HG03135 (cell line): ENCODE measurements at regions not wholly inside any gene's neighbourhood (a gene's known extent, or its start where the extent isn't known, plus 50 kb on each side); places are given as distances from the start of the nearest gene placed in this dataset.

Experiments
- ATAC-seq: cut with Tn5 transposase; IDR thresholded peaks from one replicate; pipeline ENCODE4 v1.9.1; 2021; ENCODE audit warnings: mild to moderate bottlenecking, moderate library complexity; ENCODE audit not compliant: unreplicated experiment

DNA sequence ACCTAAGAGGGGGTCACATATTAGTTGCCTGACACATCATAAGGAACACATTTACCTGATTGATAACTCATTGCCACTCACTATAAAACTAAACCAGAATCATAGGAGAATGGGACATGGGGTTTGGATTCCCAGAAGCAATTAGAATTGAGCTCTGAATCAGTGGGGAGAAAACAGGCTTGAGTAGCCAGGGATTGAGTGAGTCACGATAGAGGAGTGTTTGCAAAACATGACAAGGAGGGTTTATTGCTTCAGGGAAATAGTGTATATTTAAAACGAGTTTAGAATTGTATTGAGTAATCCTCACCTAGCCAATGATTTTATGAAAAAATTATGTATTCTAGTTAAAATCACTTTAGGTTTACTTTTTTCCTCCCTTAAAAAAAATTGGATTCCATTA is 101.1 kb upstream of the THRB start:
- ATAC-seq = no peak

- ATAC-seq = no peak
Measured at GRCh38 chr3:24596626-24597025, 102.0 kb upstream of the THRB start.

DNA sequence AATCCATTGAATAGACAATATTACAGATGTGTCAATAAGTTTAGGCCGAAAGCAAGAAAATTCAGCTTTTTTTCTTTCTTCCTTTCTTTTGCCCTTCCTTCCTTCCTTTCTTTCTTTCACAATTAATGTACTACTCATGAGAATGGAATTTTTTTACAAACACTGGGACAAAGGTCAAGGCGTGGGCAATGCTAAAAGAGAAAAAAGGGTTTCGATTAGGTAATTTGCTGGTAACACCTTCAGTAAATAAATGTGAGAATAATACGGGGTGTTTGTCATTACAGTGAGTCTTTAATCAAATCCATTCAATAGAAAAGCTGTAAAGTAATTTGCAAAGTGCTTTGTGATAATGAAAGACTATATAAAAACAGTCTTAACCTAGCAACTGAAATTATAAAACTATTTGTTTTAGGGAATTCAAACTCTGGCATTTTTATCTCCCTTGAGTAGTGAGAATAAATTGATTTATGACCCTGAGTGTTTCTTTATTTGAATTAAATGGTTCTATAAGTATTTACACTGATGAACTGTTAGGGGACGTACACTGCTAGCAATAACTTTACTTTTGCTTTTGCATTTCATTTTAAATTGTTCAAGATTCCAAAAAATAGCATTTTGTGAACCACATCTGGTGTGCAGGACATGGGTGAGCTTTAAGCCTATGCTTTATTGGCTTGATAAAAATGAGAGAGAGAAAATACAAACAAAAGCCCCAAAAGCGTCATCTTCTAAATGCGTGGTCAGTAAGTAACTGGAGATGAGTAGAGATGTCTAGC is 104.2 kb upstream of the THRB start:
- no peak for ATAC-seq

- no peak for ATAC-seq
Measured at GRCh38 chr3:24601066-24601939, 106.7 kb upstream of the THRB start.

GRCh38 chr3:24604215-24604614 is 109.6 kb upstream of the THRB start:
- ATAC-seq = no peak

GRCh38 chr3:24605511-24606028 is 110.9 kb upstream of the THRB start:
- no peak for ATAC-seq

DNA sequence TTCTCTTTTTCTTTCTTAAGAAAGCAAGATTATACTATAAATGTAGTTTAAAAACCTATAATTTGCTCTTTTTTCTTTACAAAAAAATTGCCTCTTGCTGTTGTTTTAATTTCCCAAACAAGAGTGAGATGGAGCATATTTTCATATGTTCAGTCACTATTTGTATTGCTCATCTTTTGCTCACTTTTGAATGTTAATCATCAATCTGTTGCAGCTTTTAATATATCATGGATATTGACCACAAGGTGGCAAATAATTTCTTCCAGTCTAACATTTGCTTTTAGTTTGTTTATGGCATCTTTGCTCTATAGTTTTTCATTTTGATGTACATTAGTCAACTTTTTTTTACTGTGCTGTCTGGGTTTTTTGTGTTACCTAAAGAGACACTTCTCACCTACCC is 112.6 kb upstream of the THRB start:
- ATAC-seq = no peak

DNA sequence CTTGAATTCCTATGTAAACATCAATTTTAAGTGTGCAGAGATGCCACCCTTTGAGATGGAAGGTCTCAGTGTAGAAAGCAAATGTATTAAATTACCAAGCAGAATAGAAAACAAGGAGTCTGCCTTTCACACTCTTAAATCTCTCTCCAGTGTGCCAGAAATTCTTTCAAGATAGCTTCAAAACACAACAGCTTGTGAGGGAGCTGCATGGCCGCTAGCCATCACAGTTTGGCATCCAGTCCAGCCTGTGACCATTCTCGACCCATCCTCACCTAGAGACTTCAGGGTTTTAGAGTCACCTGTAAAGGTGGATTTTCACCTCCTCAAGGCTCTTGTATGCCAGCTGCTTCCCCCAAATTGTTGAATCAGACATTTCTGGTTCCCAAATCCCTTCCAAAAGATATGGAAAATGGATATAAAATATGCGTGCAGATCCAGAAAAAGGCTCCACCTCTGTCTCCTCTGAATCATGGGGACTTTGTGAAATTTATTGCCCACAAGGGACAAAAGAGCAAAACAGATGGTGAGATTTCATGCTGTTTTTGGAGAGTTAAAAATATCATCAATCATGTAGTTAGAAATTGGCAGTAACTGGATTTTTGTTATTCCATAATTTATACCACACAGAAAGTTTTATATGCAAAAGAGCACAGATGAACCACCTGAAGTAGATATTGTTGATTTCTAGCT is 114.2 kb upstream of the THRB start:
- ATAC-seq = no peak

GRCh38 chr3:24614359-24614758 is 119.7 kb upstream of the THRB start:
- ATAC-seq = no peak

GRCh38 chr3:24615177-24615576 is 120.5 kb upstream of the THRB start:
- ATAC-seq = no peak

DNA sequence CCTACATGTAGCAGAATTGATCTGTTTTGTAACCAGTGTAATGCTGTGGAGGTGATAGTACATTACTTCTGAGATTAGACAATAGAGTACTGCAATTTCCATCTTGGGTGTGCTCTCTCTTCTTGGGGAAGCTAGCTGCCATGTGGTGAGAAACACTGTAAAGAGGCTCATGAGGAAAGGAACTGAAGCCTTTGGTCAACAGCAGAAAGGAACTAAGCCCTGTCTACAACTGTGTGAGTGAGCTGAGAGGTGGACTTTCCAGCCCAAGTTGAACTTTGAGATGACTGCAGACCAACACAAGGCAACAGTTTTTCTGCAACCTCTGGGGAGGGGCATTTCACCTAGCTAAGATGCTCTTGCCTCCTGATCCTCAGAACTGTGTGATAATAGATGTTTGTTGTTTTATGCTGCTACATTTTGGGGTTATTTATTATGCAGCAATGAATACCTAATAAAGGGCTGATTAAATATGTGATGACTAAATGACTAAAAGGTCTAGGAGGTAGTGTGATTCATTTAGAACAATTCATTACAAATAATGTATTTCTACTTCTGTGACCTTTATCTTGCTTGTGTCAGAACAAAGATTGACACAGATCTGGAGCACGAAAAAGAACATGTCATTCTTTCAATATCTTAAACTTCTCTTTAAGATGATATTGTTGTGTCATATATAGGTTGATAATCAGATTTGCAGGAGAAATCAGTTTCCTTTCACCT is 121.6 kb upstream of the THRB start:
- ATAC-seq = no peak

GRCh38 chr3:24622138-24622537 is 127.5 kb upstream of the THRB start:
- no peak for ATAC-seq

DNA sequence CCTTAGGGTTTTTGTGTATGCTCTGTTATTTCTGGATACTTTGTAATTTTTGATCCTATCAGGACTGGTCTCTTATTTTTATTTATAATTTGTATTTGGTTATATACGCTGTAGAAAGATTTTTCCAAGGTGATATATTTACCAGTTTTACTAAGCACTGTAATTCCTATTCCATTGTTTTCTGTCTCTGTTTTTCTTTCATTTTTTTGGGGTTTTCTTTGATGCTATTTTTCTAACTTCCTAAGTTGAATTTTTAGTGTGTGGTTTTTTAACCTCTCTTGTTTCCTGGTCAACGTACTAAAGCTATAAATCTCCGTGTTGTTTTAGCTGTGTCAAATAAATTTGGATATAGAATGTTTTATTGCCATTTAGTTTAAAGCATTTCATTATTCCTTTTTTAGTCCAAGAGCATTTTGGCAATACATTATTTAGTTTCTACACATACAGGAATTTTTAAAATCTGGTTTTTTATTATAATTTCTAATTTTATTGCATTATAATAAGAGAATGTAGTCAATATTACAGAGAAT is 128.1 kb upstream of the THRB start:
- no peak for ATAC-seq

DNA sequence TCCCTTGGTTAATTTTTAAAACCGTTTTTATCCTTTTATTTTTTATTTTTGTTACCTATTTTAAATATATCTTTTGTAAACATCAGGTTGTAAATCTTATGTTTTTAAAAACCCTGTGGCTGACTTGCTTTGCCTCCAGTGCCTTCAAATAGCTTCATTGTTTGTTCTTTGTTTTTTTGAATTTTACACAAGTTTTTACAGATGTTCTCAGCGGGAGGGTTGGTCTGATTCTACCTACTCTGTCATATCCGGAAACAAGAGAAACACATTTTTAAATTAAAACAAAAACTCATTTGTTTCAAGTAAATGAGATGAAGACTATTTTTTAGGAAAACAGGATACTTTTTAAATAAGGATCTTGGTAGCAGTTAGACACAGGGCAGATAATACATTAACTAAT is 129.0 kb upstream of the THRB start:
- no peak for ATAC-seq

- no peak for ATAC-seq
Measured at GRCh38 chr3:24624938-24625681, 130.5 kb upstream of the THRB start.

DNA sequence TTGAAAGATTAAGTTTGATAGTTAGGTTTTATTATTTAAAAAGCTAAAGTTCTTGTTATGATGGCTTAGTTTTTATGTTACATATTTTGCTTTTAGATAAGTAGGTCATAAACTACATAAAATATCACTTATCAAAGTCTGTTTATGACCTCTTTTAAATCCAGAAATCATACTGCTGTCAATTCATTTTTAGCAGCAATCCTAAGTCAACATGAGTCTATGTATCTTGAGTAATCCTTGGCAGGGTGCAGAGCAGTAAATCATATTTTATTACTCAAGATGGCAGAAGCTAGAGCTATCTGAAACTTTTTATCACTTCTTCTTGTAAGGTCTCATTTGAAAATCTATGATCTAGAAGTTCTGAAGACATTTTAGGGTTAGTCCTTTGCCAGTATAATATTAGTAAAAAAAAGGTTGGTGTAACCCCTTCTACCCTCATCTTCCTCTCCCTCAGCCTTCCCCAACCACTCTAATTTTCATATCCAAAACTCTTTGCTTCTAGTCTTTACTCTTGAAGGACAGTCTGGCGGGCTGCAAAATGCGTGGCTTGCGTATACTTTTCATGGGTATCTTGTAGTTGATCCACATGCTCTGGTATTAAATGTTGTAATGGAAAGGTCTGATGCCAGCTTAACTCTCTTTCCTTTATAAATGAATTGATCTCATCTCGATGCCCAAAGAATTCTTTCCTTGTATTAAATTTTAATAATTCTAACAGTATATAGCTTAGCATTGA is 134.0 kb upstream of the THRB start:
- ATAC-seq = no peak

DNA sequence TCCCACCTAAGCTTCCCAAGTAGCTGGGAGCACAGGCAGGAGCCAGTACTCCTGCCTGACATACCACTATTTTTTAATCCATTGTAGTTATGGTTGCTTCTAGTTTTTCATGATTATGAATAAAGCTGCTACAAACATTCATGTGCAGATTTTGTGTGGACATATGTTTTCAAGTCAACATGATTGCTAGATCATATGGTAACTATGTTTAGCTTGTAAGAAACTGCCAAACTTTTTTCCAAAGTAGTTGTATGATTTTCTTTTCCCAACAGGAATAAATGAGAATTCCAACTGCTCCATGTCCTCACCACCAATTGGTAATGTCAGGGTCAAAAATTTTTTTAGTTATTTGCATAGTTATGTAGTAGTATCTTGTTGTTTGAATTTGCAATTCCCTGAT is 136.8 kb upstream of the THRB start:
- no peak for ATAC-seq

GRCh38 chr3:24639061-24639460 is 144.4 kb upstream of the THRB start:
- ATAC-seq = no peak
